GM12878 (cell line): ENCODE measurements at regions not wholly inside any gene's neighbourhood (a gene's known extent, or its start where the extent isn't known, plus 50 kb on each side); places are given as distances from the start of the nearest gene placed in this dataset.

Experiments
- ATAC-seq: fragments of 200-7000 bp; cut with Tn5 transposase; 3 replicates; pipeline ENCODE4 v1.9.1; 2020; ENCODE audit warnings: mild to moderate bottlenecking, moderate library complexity
- BruUV-seq: library from RNA; stranded (reverse); fragments of 400-500 nt; replicated peaks from 2 replicates; lab custom pipeline; 2021; lab: Mats Ljungman, UMichigan
- CTCF ChIA-PET: fragments of 300-600 bp; sonication (Branson Sonifier 250); formaldehyde crosslinking; extraction: SDS; loops from one replicate; lab custom pipeline; 2021; ENCODE audit warnings: inconsistent platforms; lab: Yijun Ruan, JAX
- POLR2A ChIA-PET: fragments of 350-600 bp; formaldehyde crosslinking; extraction: SDS; loops from one replicate; lab custom pipeline; 2021; ENCODE audit warnings: inconsistent platforms; lab: Charles Lee
- RAD21 ChIA-PET: fragments of 300-600 bp; sonication (Branson Sonifier 250); formaldehyde crosslinking; loops from one replicate; lab custom pipeline; 2023; ENCODE audit warnings: antibody characterized with exemption; ENCODE audit not compliant: unreplicated experiment; lab: Charles Lee
- SMC1A ChIA-PET: fragments of 300-600 bp; sonication (Branson Sonifier 250); formaldehyde crosslinking; loops from one replicate; lab custom pipeline; 2023; ENCODE audit not compliant: unreplicated experiment, uncharacterized antibody; lab: Charles Lee
- DNase-seq: peaks from one replicate; pipeline ENCODE4 v3.0.0-alpha.2; 2011; ENCODE audit warnings: low read depth, low spot score
- FAIRE-seq: peaks from 3 replicates; lab custom pipeline; 2011; peaks lifted over from hg19 to GRCh38; lab: Jason Lieb, UNC
- H2AFZ ChIP-seq: 2 replicates; pipeline ENCODE4 v1.6.0; 2011; ENCODE audit warnings: low read depth, low read length, control low read depth; ENCODE audit not compliant: control insufficient read depth
- H3K27ac ChIP-seq: 2 replicates; pipeline ENCODE4 v1.5.1; 2011; ENCODE audit warnings: control low read depth; ENCODE audit not compliant: control insufficient read depth, insufficient read depth
- H3K27me3 ChIP-seq, 2 experiments: replicated peaks in 1 of 2; 2 replicates each; pipeline versions ENCODE4 v1.6.0 to v1.6.1; 2011; ENCODE audit warnings: low read length in 1 of 2; ENCODE audit not compliant: control insufficient read depth in 2 of 2, insufficient read depth in 2 of 2
- H3K36me3 ChIP-seq, 2 experiments: 2 replicates each; pipeline ENCODE4 v1.5.1; 2011; ENCODE audit warnings: low read length in 1 of 2; ENCODE audit not compliant: control insufficient read depth in 2 of 2, insufficient read depth in 2 of 2
- H3K4me1 ChIP-seq: 2 replicates; pipeline ENCODE4 v1.6.1; 2011; ENCODE audit warnings: mild to moderate bottlenecking, low read length, moderate library complexity, mixed read lengths; ENCODE audit not compliant: control insufficient read depth, insufficient read depth
- H3K4me2 ChIP-seq: 2 replicates; pipeline ENCODE4 v1.6.0; 2011; ENCODE audit warnings: control low read depth; ENCODE audit not compliant: control insufficient read depth, insufficient read depth
- H3K4me3 ChIP-seq: fragments of 200-600 bp; sonication (generic); 2 replicates; pipeline ENCODE4 v1.5.1; 2016
- H3K79me2 ChIP-seq: 2 replicates; pipeline ENCODE4 v1.6.0; 2011; ENCODE audit warnings: low read length; ENCODE audit not compliant: control insufficient read depth, insufficient read depth
- H3K9ac ChIP-seq: 2 replicates; pipeline ENCODE4 v1.8.0; 2011; ENCODE audit warnings: low read length, control low read depth, mixed read lengths; ENCODE audit not compliant: control insufficient read depth, insufficient read depth
- H3K9me3 ChIP-seq: replicated peaks from 3 replicates; pipeline ENCODE4 v1.5.1; 2011; ENCODE audit warnings: mild to moderate bottlenecking, low read length; ENCODE audit not compliant: control insufficient read depth, insufficient read depth
- H4K20me1 ChIP-seq: 2 replicates; pipeline ENCODE4 v1.6.0; 2011; ENCODE audit not compliant: control insufficient read depth, insufficient read depth
- BRCA1 ChIP-seq: IDR thresholded peaks from 2 replicates; pipeline ENCODE4 v1.6.1; 2011; ENCODE audit warnings: low read depth, low read length, improper control_type of control experiment
- CBFB ChIP-seq: IDR thresholded peaks from 2 replicates; pipeline ENCODE4 v1.6.1; 2016; ENCODE audit warnings: antibody characterized with exemption, low read depth
- EGR1 ChIP-seq, 2 experiments: IDR thresholded peaks; 1 replicate in 1 of 2; 2 replicates in 1 of 2; pipeline ENCODE4 v1.6.1; 2011 to 2012; ENCODE audit warnings: low read depth in 2 of 2, low read length in 2 of 2, borderline replicate concordance in 1 of 2, mild to moderate bottlenecking in 1 of 2, moderate library complexity in 1 of 2
- EP300 ChIP-seq, 2 experiments: fragments of 150-350 bp in 1 of 2; IDR thresholded peaks; 2 replicates each; pipeline ENCODE4 v1.6.1; 2011 to 2012; ENCODE audit warnings: low read depth in 2 of 2, low read length in 2 of 2, borderline replicate concordance in 1 of 2, improper control_type of control experiment in 1 of 2, inconsistent platforms in 1 of 2; ENCODE audit not compliant: control insufficient read depth in 1 of 2
- IRF4 ChIP-seq: IDR thresholded peaks from 2 replicates; pipeline ENCODE4 v1.6.1; 2011; ENCODE audit warnings: low read depth, low read length
- JUNB ChIP-seq: IDR thresholded peaks from 2 replicates; pipeline ENCODE4 v1.6.1; 2016; ENCODE audit warnings: antibody characterized with exemption, mild to moderate bottlenecking
- JUND ChIP-seq: IDR thresholded peaks from 2 replicates; pipeline ENCODE4 v1.6.1; 2012; ENCODE audit warnings: low read depth, mild to moderate bottlenecking, low read length, improper control_type of control experiment, moderate library complexity
- MXI1 ChIP-seq: fragments of 150-350 bp; IDR thresholded peaks from 2 replicates; pipeline ENCODE4 v1.6.1; 2011; ENCODE audit warnings: low read depth, mild to moderate bottlenecking, inconsistent platforms, low read length, improper control_type of control experiment
- NBN ChIP-seq: fragments of 450-650 bp; IDR thresholded peaks from 2 replicates; pipeline ENCODE4 v1.6.1; 2016
- NFIC ChIP-seq: IDR thresholded peaks from 2 replicates; pipeline ENCODE4 v1.6.1; 2012; ENCODE audit warnings: low read depth, mild to moderate bottlenecking, inconsistent platforms, low read length, moderate library complexity
- POLR2A ChIP-seq: IDR thresholded peaks from 2 replicates; pipeline ENCODE4 v1.6.1; 2011; ENCODE audit warnings: low read depth, mild to moderate bottlenecking, low read length
- RCOR1 ChIP-seq: conservative IDR thresholded peaks from 2 replicates; pipeline ENCODE4 v1.6.1; 2012; ENCODE audit warnings: low read depth, low read length, improper control_type of control experiment
- RUNX3 ChIP-seq: IDR thresholded peaks from 2 replicates; pipeline ENCODE4 v1.6.1; 2012; ENCODE audit warnings: low read length, inconsistent platforms
- SIX5 ChIP-seq: IDR thresholded peaks from 2 replicates; pipeline ENCODE4 v1.6.1; 2011; ENCODE audit warnings: mild to moderate bottlenecking, low read depth, low read length, moderate library complexity; ENCODE audit not compliant: severe bottlenecking
- SPI1 ChIP-seq: IDR thresholded peaks from 2 replicates; pipeline ENCODE4 v1.6.1; 2011; ENCODE audit warnings: low read depth, mild to moderate bottlenecking, low read length, moderate library complexity, borderline replicate concordance; ENCODE audit not compliant: insufficient read depth
- SREBF2 ChIP-seq: IDR thresholded peaks from 2 replicates; pipeline ENCODE4 v1.6.1; 2012; ENCODE audit warnings: mild to moderate bottlenecking, low read length
- TAF1 ChIP-seq: IDR thresholded peaks from 2 replicates; pipeline ENCODE4 v1.6.1; 2011; ENCODE audit warnings: mild to moderate bottlenecking, low read depth, low read length, borderline replicate concordance
- TCF12 ChIP-seq: IDR thresholded peaks from 2 replicates; pipeline ENCODE4 v1.6.1; 2011; ENCODE audit warnings: low read depth, mild to moderate bottlenecking, low read length
- TCF3 ChIP-seq: IDR thresholded peaks from 2 replicates; pipeline ENCODE4 v1.6.1; 2012; ENCODE audit warnings: low read depth, mild to moderate bottlenecking, low read length, borderline replicate concordance; ENCODE audit not compliant: insufficient read depth
- ZNF217 ChIP-seq: fragments of 450-650 bp; IDR thresholded peaks from 2 replicates; pipeline ENCODE4 v1.6.1; 2017; ENCODE audit warnings: antibody characterized with exemption, mild to moderate bottlenecking
- ZNF384 ChIP-seq: IDR thresholded peaks from 2 replicates; pipeline ENCODE4 v1.6.1; 2012; ENCODE audit warnings: low read depth, mild to moderate bottlenecking, low read length, improper control_type of control experiment, borderline replicate concordance
- WGBS: methylation state at CpG from one replicate; pipeline ENCODE4 v1.1.6; 2016; ENCODE audit warnings: low lambda C conversion rate; ENCODE audit not compliant: insufficient replicate concordance, insufficient coverage; ENCODE audit errors: missing lambda C conversion rate; 5-methylcytosine and 5-hydroxymethylcytosine counted together
- in situ Hi-C: fragments of 300-500 bp; cut with MboI; formaldehyde crosslinking; loops from 9 replicates; pipeline ENCODE4 v1.14.3; 2018; ENCODE audit warnings: mixed read lengths
- intact Hi-C: fragments of 100-400 bp; cut with micrococcal nuclease; formaldehyde crosslinking; loops from one replicate; pipeline ENCODE4 v1.14.2; 2022; ENCODE audit not compliant: unreplicated experiment
- TF ChIP-seq, protein P1 (sequence below): fragments of 450-650 bp; IDR thresholded peaks from 2 replicates; pipeline ENCODE4 v1.6.1; 2014; ENCODE audit warnings: mild to moderate bottlenecking
- TF ChIP-seq, protein P2 (sequence below): fragments of 150-350 bp; IDR thresholded peaks from 2 replicates; pipeline ENCODE4 v1.6.1; 2014; ENCODE audit warnings: mild to moderate bottlenecking, low read depth, low read length

GRCh38 chr16:79286646-79287423, 313.7 kb downstream of the MAF start:
- Histone ChIP-seq H4K20me1 (no peaks in the 10 kb centered on the region), H3K27ac (no peak overlapping the region), H2AFZ (no peak overlapping the region), H3K27me3 (no peaks in the 10 kb centered on the region), H3K9ac (no peak overlapping the region), H3K79me2 (no peaks in the 10 kb centered on the region), H3K4me1 (peaks cover 16% of the 10 kb centered on the region), H3K9me3 (no peaks in the 10 kb centered on the region; the same call in 1 of the 3 replicates), H3K36me3 (no peaks in the 10 kb centered on the region), H3K4me3 (no peak overlapping the region), H3K4me2 (peak overlapping the region; percentile 47)
- CTCF ChIA-PET: no interaction called here
- RAD21 ChIA-PET: interaction anchor here (1.0 kb wide), 1 partner anchor 29 kb away, joined by 6 read pairs; no protein-coding TSS in a partner anchor
- SMC1A ChIA-PET: interaction anchor here (0.6 kb wide), 2 partner anchors 26 to 1433 kb away, joined by 3 read pairs; no protein-coding TSS in a partner anchor
- 6% methylated on average over 22 of the region's 22 CpGs for WGBS
- FAIRE-seq (peak; percentile 83), DNase-seq (peak; percentile 49), ATAC-seq (peak; percentile 95)
- POLR2A ChIA-PET: no interaction called here
- intact Hi-C loops (no loop called here), in situ Hi-C loops (no loop called here)
- BruUV-seq: no TSS peak
- TF ChIP-seq TAF1: no peak
- TF ChIP-seq, protein P1, sequence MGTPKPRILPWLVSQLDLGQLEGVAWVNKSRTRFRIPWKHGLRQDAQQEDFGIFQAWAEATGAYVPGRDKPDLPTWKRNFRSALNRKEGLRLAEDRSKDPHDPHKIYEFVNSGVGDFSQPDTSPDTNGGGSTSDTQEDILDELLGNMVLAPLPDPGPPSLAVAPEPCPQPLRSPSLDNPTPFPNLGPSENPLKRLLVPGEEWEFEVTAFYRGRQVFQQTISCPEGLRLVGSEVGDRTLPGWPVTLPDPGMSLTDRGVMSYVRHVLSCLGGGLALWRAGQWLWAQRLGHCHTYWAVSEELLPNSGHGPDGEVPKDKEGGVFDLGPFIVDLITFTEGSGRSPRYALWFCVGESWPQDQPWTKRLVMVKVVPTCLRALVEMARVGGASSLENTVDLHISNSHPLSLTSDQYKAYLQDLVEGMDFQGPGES: no peak
- TF ChIP-seq TCF3: peak; percentile 97
- no peak for TF ChIP-seq SREBF2
- TF ChIP-seq JUND: peak; percentile 73
- no peak for TF ChIP-seq EGR1 (IDR thresholded peaks at IDR 0.05; ENCODE audit: borderline replicate concordance in 1 of 2, low read depth in 2 of 2, low read length in 2 of 2)
- peak; percentile 94 for TF ChIP-seq ZNF384
- TF ChIP-seq EP300 (IDR thresholded peaks at IDR 0.05; ENCODE audit: borderline replicate concordance in 1 of 2, control insufficient read depth in 1 of 2, low read depth in 2 of 2, low read length in 2 of 2): peak; percentile 90 to 92
- peak; percentile 38; the same call in 1 of the 2 replicates for TF ChIP-seq NBN
- peak; percentile 44; the same call in 1 of the 2 replicates for TF ChIP-seq CBFB
- TF ChIP-seq RCOR1: peak; percentile 79; the same call in 1 of the 2 replicates
- no peak for TF ChIP-seq POLR2A
- TF ChIP-seq MXI1: peak; percentile 32; the same call in 1 of the 2 replicates
- peak; percentile 54 for TF ChIP-seq JUNB
- peak; percentile 87 for TF ChIP-seq RUNX3
- TF ChIP-seq SIX5: no peak
- TF ChIP-seq IRF4: peak; percentile 88
- peak; percentile 95 for TF ChIP-seq SPI1
- no peak for TF ChIP-seq BRCA1
- no peak for TF ChIP-seq ZNF217
- TF ChIP-seq, protein P2, sequence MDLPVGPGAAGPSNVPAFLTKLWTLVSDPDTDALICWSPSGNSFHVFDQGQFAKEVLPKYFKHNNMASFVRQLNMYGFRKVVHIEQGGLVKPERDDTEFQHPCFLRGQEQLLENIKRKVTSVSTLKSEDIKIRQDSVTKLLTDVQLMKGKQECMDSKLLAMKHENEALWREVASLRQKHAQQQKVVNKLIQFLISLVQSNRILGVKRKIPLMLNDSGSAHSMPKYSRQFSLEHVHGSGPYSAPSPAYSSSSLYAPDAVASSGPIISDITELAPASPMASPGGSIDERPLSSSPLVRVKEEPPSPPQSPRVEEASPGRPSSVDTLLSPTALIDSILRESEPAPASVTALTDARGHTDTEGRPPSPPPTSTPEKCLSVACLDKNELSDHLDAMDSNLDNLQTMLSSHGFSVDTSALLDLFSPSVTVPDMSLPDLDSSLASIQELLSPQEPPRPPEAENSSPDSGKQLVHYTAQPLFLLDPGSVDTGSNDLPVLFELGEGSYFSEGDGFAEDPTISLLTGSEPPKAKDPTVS: peak; percentile 66; the same call in 1 of the 2 replicates
- peak; percentile 99 for TF ChIP-seq TCF12
- peak; percentile 51; the same call in 1 of the 2 replicates for TF ChIP-seq NFIC
